GM19452 (cell line): ENCODE measurements at regions not wholly inside any gene's neighbourhood (a gene's known extent, or its start where the extent isn't known, plus 50 kb on each side); places are given as distances from the start of the nearest gene placed in this dataset.

Experiments used
- ATAC-seq: cut with Tn5 transposase; IDR thresholded peaks from one replicate; pipeline ENCODE4 v1.9.1; 2021; ENCODE audit not compliant: unreplicated experiment

GRCh38 chr9:107759009-107759822 is 269.6 kb upstream of the KLF4 start:
- no peak for ATAC-seq

GRCh38 chr9:107756091-107756490 is 266.5 kb upstream of the KLF4 start:
- ATAC-seq: no peak

DNA sequence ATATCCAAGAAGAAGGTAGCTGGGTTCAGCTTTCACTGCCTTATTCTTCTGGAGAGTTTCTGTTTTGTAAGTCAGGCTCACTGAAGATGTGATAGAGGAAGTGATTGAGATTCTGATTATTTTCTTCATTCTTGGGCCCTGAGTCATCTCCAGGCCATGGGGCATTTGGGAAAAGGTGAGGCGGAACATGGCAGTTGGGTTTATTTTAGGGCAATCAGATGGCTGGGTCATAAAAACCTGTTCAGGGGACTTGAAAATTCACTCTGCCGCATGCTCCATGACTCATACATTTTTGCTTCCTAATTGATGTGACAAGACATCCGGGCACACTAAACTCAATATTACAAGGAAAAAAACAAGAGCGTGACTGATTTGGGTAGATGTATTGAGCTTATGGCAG is 265.7 kb upstream of the KLF4 start:
- no peak for ATAC-seq

DNA sequence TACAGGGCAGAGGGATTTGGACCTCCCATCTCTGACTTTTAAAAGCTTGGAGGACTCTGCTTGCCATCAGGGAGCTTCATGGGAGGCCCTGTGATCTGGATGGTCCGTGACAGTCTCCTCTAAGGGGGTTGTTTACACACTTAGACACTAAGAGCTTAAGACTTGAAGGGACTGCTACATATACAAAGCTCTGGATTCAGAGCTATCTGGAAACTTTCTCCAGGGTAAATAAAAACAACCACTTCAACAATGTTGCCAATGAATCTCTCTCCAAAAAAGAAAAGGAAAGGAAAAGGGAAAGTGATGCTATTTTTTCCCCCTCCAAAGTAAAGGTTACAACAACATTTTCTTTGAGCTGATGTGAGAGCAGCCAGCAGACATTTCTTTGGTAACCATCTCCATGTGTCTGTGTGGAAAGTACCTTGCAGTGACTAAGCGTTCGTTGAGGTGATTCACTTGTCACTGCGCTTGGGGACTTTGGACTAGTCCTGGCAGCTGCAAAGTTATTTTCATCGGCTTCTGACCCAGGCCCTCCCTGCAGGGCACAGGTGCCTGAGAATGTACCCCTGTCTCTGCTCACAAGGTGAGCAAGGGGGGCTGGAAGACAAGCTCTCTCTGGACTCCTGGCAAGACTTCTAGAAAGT is 262.1 kb upstream of the KLF4 start:
- ATAC-seq: peak; percentile 75

- ATAC-seq: no peak
Observed at GRCh38 chr9:107750741-107751566, 261.4 kb upstream of the KLF4 start.

GRCh38 chr9:107749787-107750444 is 260.3 kb upstream of the KLF4 start:
- no peak for ATAC-seq

DNA sequence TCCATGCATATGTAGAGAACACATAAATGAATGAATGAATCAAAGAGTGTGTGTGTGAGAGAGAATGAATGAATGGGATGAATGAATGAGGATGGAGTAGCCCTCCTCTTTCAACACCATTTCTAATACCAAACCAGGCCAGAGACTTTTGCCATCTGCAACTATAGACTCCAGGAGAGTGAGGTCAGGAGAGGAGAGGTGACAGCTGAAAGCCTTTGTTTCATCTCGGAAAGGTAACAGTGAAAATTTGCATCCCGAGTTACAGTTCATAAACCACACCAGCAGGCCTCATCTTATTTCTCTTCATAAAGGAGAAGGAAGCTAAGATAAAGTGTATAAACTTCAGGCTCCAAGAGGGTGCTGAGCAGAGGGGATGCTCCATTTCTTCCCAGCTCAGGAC is 255.3 kb upstream of the KLF4 start:
- no peak for ATAC-seq

- no peak for ATAC-seq
Observed at GRCh38 chr9:107742531-107743309, 253.2 kb upstream of the KLF4 start.

GRCh38 chr9:107740088-107740980 is 250.8 kb upstream of the KLF4 start:
- ATAC-seq: no peak

DNA sequence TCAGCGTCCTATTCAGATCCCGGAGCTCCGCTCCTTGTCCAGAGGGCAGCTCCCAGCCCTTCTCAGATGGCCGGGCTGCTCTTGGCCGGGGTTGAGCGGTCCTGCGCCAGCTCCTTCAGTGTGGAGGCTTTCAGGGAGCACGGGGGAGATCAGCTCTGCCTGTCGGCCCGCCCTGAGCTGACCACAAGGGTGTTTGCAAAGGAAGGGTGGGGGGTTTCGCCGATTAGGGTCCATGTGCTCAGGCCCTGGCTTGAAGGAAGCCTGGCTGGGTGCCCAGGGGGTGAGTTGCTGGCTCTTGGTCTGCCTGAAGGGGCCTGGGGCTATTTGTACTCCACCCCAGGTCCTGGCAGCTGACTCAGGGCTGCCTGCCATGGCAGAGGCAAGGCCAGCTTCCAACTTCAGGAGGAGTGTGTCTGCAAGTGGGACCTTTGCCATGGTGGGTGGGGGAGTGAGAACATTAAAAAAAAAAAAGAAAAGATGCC is 250.1 kb upstream of the KLF4 start:
- ATAC-seq: no peak

- no peak for ATAC-seq
Observed at GRCh38 chr9:107738789-107739188, 249.2 kb upstream of the KLF4 start.

DNA sequence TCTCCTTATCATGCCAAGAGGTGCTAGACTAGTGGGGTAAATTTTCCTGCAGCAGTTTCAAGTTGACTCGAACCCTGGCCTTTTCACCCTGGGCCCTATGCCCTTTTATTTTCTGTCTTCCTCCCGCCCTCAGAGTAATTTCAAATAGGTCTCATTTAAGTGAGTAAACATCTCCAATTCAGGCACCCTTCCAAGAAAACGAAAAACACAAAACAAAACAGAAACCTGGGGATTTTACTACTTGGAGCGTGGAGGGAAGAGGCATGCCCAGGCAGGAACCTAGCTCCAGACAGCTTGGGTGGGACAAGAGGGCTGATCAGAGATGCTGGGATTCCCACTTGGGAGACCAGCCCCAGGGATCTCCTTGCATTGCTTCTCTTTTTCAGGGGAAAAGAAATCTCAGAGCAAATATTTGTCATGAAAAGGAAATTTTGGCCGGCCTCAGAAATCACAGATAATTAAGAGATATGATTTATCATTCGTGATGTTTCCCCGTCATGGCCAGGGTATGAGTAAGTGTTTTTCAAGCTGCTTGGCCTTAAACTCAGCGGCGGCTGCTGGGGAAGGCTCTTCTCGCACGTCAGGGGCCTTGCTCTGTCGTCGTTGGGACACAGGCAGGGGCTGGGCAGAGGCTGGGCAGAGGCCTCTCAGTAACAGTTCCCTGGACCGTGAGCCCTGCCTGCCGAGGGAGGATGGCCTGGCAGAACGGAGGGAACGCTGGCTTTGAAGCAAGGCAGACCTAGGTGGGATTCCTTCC is 248.6 kb upstream of the KLF4 start:
- no peak for ATAC-seq

DNA sequence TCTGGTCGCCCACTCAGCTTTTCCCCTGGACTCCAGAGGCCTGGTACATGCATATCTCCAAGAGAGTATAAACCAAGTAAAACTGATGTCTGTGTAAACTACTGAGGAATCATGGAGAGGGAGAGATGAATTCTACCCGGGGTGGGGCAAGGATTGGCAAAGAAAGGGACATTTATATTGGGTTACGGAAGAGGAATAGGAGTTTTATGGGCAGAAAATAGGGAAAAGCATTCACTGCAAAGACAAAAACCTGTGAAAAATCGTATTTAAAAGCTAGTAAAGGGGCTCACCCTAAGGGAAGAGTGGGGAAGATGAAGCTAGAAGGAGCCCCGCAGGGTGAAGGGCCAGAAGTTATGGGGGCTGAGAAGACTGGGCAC is 248.0 kb upstream of the KLF4 start:
- no peak for ATAC-seq

DNA sequence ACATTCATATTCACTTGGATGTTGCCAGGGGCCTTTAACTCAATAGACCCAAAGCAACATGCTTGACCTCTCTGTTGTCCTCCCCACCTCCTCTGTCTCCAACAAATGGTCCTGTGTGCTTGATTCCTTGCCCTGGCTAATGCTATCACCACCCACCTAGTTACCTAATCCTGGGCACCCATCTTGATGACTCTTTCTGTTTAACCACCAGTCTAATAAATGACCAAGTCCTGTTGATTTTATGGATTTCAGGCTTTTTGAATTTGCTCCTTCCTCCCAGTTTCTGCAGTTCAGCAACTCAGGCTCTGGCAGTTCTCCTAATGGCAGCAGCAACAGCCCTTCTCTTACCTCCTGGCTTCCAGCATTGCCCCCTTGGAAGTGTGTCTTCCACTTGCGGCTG is 246.3 kb upstream of the KLF4 start:
- no peak for ATAC-seq

- ATAC-seq: no peak
Observed at GRCh38 chr9:107734256-107735013, 244.9 kb upstream of the KLF4 start.

- ATAC-seq: no peak
Observed at GRCh38 chr9:107733523-107733894, 243.9 kb upstream of the KLF4 start.

GRCh38 chr9:107732781-107733522 is 243.4 kb upstream of the KLF4 start:
- no peak for ATAC-seq
